ENCODE measurements at regions not wholly inside any gene's neighbourhood (a gene's known extent, or its start where the extent isn't known, plus 50 kb on each side); places are given as distances from the start of the nearest gene placed in this dataset.

DNA sequence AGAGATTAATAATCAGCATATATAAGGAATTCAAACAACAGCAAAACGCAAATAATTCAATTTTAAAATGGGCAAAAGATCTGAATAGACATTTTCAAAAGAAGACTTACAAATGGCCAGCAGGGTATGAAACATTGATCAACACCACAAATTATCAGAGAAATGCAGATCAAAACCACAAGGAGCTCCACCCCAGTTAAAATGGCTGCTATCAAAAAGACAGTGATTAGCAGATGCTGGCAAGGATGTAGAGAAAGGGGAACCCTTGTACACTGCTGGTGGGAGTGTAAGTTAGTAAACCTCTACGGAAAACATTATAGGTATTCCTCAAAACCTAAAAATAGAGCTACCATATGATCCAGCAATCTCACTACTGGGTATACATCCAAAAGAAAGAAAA, 128.0 kb upstream of the CACUL1 start:
- no peak for TF ChIP-seq GATA2 (IDR thresholded peaks at IDR 0.05; ENCODE audit: low read depth, low read length)
- TF ChIP-seq GATA3 (IDR thresholded peaks at IDR 0.05; ENCODE audit: low read depth, low read length) = no peak

Data from SH-SY5Y (cell line).